Stimulated activated CD4-positive, alpha-beta T cell treated with anti-CD3 and anti-CD28 coated beads, Interleukin-2, amount 100 ng/mL, for 4 hours (primary cell): ENCODE measurements at regions not wholly inside any gene's neighbourhood (a gene's known extent, or its start where the extent isn't known, plus 50 kb on each side); places are given as distances from the start of the nearest gene placed in this dataset.
"Not testable (repeated sequence)": the region's sequence is repeated elsewhere in the genome, so short reads cannot be mapped to it uniquely, and the experiment has no call there.

Source experiments
- DNase-seq: peaks from one replicate; pipeline ENCODE4 v3.0.0-alpha.2; 2020; ENCODE audit warnings: low read depth

- DNase-seq = no peak
Observed at GRCh38 chr10:11667756-11668155, 56.3 kb upstream of the USP6NL start.

GRCh38 chr10:11663763-11664555 lies 52.5 kb upstream of the USP6NL start:
- DNase-seq = no peak

GRCh38 chr10:11663126-11663515 lies 51.7 kb upstream of the USP6NL start:
- DNase-seq = not testable (repeated sequence)

- DNase-seq = no peak
Observed at GRCh38 chr10:11661441-11661840, 50.0 kb upstream of the USP6NL start.
